Right lobe of liver (tissue), 4 donors: ENCODE measurements at regions not wholly inside any gene's neighbourhood (a gene's known extent, or its start where the extent isn't known, plus 50 kb on each side); places are given as distances from the start of the nearest gene placed in this dataset.

Experiments
- POLR2A ChIP-seq: fragments of 450-650 bp; IDR thresholded peaks from one replicate; pipeline ENCODE4 v1.6.1; 2017; ENCODE audit warnings: antibody characterized with exemption, mild to moderate bottlenecking
- TF ChIP-seq, protein P1 (sequence below), 4 donors: fragments of 200-600 bp in 3 of 4; fragments of 450-650 bp in 1 of 4; IDR thresholded peaks; one replicate each; pipeline versions ENCODE4 v1.5.1 to v1.8.0; 2016 to 2022; ENCODE audit warnings: antibody characterized with exemption in 4 of 4, mild to moderate bottlenecking in 2 of 4
- donor health status: DM: no; HTN: no; CAD: no.
- donor health status: DM: no; HTN: no; CAD: no.
- donor health status: DM: no; HTN: yes; CAD: no.

DNA sequence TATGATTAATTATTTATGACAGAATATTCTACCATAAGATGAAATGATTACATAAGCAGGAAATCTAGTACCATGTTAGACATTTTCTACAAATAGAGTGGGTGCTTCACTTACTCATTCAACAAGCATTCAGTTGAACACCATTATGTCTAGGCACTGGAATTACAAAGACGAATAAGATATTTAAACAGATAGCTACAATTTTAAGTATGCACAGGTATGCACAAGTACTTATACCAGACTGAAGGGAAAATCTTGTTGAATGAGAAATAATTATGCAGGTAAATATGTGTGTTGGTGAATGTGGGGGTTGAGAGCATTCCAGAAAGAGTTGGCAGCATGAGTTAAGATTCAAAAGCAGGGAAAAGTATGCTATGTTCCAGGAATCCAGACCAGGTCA, 107.3 kb upstream of the CNKSR2 start:
- TF ChIP-seq, protein P1, sequence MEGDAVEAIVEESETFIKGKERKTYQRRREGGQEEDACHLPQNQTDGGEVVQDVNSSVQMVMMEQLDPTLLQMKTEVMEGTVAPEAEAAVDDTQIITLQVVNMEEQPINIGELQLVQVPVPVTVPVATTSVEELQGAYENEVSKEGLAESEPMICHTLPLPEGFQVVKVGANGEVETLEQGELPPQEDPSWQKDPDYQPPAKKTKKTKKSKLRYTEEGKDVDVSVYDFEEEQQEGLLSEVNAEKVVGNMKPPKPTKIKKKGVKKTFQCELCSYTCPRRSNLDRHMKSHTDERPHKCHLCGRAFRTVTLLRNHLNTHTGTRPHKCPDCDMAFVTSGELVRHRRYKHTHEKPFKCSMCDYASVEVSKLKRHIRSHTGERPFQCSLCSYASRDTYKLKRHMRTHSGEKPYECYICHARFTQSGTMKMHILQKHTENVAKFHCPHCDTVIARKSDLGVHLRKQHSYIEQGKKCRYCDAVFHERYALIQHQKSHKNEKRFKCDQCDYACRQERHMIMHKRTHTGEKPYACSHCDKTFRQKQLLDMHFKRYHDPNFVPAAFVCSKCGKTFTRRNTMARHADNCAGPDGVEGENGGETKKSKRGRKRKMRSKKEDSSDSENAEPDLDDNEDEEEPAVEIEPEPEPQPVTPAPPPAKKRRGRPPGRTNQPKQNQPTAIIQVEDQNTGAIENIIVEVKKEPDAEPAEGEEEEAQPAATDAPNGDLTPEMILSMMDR (IDR thresholded peaks at IDR 0.05) = no peak
- TF ChIP-seq POLR2A = no peak
